ENCODE measurements at regions not wholly inside any gene's neighbourhood (a gene's known extent, or its start where the extent isn't known, plus 50 kb on each side); places are given as distances from the start of the nearest gene placed in this dataset.
A peak's percentile ranks its signal among the peaks of the same experiment; 100 is the strongest.

GRCh38 chr11:122343210-122343609 lies 227.2 kb upstream of the BLID start:
- no peak for DNase-seq

GRCh38 chr11:122342089-122342744 lies 226.2 kb upstream of the BLID start:
- no peak for DNase-seq

GRCh38 chr11:122341477-122341876 lies 225.5 kb upstream of the BLID start:
- no peak for DNase-seq

GRCh38 chr11:122340607-122341290 lies 224.7 kb upstream of the BLID start:
- DNase-seq, result no peak

- DNase-seq, result no peak
Observed at GRCh38 chr11:122339436-122340060, 223.5 kb upstream of the BLID start.

GRCh38 chr11:122337704-122338103 lies 221.7 kb upstream of the BLID start:
- DNase-seq, result no peak

GRCh38 chr11:122337241-122337640 lies 221.2 kb upstream of the BLID start:
- DNase-seq, result no peak

GRCh38 chr11:122336706-122337105 lies 220.7 kb upstream of the BLID start:
- no peak for DNase-seq

- DNase-seq, result no peak
Observed at GRCh38 chr11:122334546-122335339, 218.7 kb upstream of the BLID start.

GRCh38 chr11:122333467-122333866 lies 217.5 kb upstream of the BLID start:
- DNase-seq, result no peak

GRCh38 chr11:122331079-122331478 lies 215.1 kb upstream of the BLID start:
- DNase-seq, result no peak

GRCh38 chr11:122330279-122330965 lies 214.4 kb upstream of the BLID start:
- DNase-seq, result no peak

GRCh38 chr11:122327528-122327927 lies 211.5 kb upstream of the BLID start:
- no peak for DNase-seq

- DNase-seq, result no peak
Observed at GRCh38 chr11:122323754-122324421, 207.9 kb upstream of the BLID start.

- no peak for DNase-seq
Observed at GRCh38 chr11:122322329-122322728, 206.3 kb upstream of the BLID start.

- DNase-seq, result no peak
Observed at GRCh38 chr11:122320671-122321070, 204.7 kb upstream of the BLID start.

GRCh38 chr11:122319691-122320620 lies 203.9 kb upstream of the BLID start:
- DNase-seq, result peak; percentile 48

GRCh38 chr11:122319085-122319484 lies 203.1 kb upstream of the BLID start:
- no peak for DNase-seq

GRCh38 chr11:122317305-122317704 lies 201.3 kb upstream of the BLID start:
- no peak for DNase-seq

GRCh38 chr11:122313581-122313980 lies 197.6 kb upstream of the BLID start:
- no peak for DNase-seq

- no peak for DNase-seq
Observed at GRCh38 chr11:122311216-122311755, 195.3 kb upstream of the BLID start.

Measured in midbrain (tissue), 1 donor.